Activated naive CD4-positive, alpha-beta T cell treated with anti-CD3 and anti-CD28 coated beads, Interleukin-2, amount 10 ng/mL, durations not matched to agents 7 days and 5 days (primary cell): ENCODE measurements at regions not wholly inside any gene's neighbourhood (a gene's known extent, or its start where the extent isn't known, plus 50 kb on each side); places are given as distances from the start of the nearest gene placed in this dataset.
"Not testable (repeated sequence)": the region's sequence is repeated elsewhere in the genome, so short reads cannot be mapped to it uniquely, and the experiment has no call there.

Source experiments
- CTCF ChIA-PET: fragments of 350-600 bp; sonication (Branson Sonifier 250); formaldehyde crosslinking; loops from one replicate; lab custom pipeline; 2021; ENCODE audit warnings: antibody characterized with exemption; lab: Charles Lee
- DNase-seq: peaks from one replicate; pipeline ENCODE4 v3.0.0-alpha.2; 2020
- H3K27ac Mint-ChIP-seq: one replicate; pipeline ENCODE4 v1.8.0; 2021; ENCODE audit warnings: mild to moderate bottlenecking, moderate library complexity, mixed read lengths
- H3K27me3 Mint-ChIP-seq: one replicate; pipeline ENCODE4 v1.8.0; 2021; ENCODE audit warnings: mild to moderate bottlenecking, mixed read lengths
- H3K36me3 Mint-ChIP-seq: one replicate; pipeline ENCODE4 v1.8.0; 2021; ENCODE audit warnings: mixed read lengths
- H3K4me1 Mint-ChIP-seq: one replicate; pipeline ENCODE4 v1.8.0; 2021; ENCODE audit warnings: mixed read lengths
- H3K4me3 Mint-ChIP-seq: one replicate; pipeline ENCODE4 v1.8.0; 2021; ENCODE audit warnings: mild to moderate bottlenecking, moderate library complexity, mixed read lengths
- H3K9me3 Mint-ChIP-seq: one replicate; pipeline ENCODE4 v1.8.0; 2021; ENCODE audit warnings: mixed read lengths

DNA sequence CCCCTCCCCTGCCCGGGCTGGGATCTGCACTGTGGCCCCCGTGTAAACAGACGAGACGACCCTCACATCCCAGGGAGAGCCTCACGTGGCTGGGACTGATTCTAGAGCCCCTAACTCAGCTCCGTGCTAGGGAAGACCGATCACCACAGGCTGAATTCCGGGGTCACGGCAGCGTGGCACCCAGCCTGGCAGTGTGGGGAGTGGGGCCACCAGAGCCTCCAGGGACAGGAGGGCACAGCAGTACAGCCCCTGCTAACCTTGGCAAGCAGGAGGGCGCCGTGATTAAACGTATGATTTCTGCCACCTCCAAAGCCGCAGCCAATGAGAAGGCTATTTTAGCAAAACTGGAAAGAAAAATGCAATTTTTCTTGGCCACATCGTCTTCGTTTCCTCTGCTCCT is 188.3 kb downstream of the NPIPB11 start:
- DNase-seq, H3K27ac Mint-ChIP-seq, H3K4me3 Mint-ChIP-seq, H3K4me1 Mint-ChIP-seq, H3K27me3 Mint-ChIP-seq, CTCF ChIA-PET: not testable (repeated sequence)
- Mint-ChIP-seq H3K36me3 (peaks cover 15% of the 10 kb centered on the region), H3K9me3 (peaks cover 20% of the 10 kb centered on the region)

DNA sequence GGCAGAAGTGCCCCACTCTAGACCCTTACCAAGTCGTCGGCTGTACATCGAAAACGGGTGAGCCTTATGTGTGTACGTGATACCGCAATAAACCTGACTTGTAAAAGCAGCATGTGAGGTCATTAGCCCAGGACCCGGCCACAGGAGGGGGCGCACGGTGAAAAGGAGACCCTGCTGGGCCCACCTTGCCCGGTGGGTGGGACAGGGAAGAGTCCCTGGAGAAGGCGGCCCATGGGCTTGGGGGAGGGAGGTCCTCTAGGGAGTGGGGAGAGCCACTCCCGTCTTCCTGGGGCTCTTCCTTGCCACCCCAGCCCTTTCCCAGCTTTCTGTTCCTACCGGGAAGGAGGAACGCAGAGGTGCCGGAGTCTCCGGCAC is 188.8 kb downstream of the NPIPB11 start:
- DNase-seq, H3K4me3 Mint-ChIP-seq, H3K4me1 Mint-ChIP-seq, H3K27ac Mint-ChIP-seq, CTCF ChIA-PET, H3K27me3 Mint-ChIP-seq: not testable (repeated sequence)
- peaks cover 15% of the 10 kb centered on the region for H3K36me3 Mint-ChIP-seq
- H3K9me3 Mint-ChIP-seq: peaks cover 18% of the 10 kb centered on the region

DNA sequence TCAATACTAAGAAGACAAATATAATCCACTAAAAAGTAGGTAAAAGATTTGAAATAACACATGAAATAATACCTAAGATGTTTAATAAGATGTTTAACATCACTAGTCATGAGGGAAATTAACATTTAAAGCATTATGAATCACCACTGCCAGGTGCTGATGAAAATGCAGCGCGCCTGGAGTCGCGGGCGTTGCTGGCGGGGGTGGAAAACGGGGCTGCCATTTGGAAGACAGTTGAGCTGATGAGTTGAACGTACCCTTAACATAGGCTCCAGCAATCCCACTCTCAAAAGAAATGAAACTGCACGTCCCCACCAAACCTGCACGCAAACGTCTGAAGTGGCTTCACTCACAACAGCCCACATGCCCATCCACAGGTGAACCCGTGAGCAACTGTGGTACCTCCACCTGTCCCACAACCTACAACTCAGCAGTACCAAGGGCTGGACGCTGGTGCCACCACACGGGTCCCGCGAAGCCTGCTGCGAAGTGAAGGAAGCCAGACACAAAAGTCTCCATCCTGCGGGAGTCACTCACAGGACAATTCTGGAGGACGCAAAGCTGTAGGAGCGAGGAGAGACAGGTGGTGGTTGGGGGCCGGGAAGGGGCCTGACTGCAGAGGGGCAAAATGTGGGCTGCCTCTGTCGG is 189.3 kb downstream of the NPIPB11 start:
- DNase-seq, H3K27me3 Mint-ChIP-seq, H3K27ac Mint-ChIP-seq, CTCF ChIA-PET, H3K4me3 Mint-ChIP-seq, H3K4me1 Mint-ChIP-seq: not testable (repeated sequence)
- Mint-ChIP-seq H3K36me3 (peaks cover 14% of the 10 kb centered on the region), H3K9me3 (peaks cover 14% of the 10 kb centered on the region)

GRCh38 chr16:29213770-29214169 is 192.7 kb downstream of the NPIPB11 start:
- CTCF ChIA-PET, H3K27me3 Mint-ChIP-seq, DNase-seq, H3K4me3 Mint-ChIP-seq, H3K36me3 Mint-ChIP-seq, H3K27ac Mint-ChIP-seq, H3K4me1 Mint-ChIP-seq, H3K9me3 Mint-ChIP-seq: not testable (repeated sequence)

GRCh38 chr16:29213251-29213650 is 193.3 kb downstream of the NPIPB11 start:
- DNase-seq, H3K27me3 Mint-ChIP-seq, H3K4me1 Mint-ChIP-seq, H3K4me3 Mint-ChIP-seq, CTCF ChIA-PET, H3K36me3 Mint-ChIP-seq, H3K9me3 Mint-ChIP-seq, H3K27ac Mint-ChIP-seq: not testable (repeated sequence)

GRCh38 chr16:29212084-29213027 is 194.2 kb downstream of the NPIPB11 start:
- CTCF ChIA-PET, H3K27ac Mint-ChIP-seq, H3K27me3 Mint-ChIP-seq, H3K9me3 Mint-ChIP-seq, H3K36me3 Mint-ChIP-seq, DNase-seq, H3K4me1 Mint-ChIP-seq, H3K4me3 Mint-ChIP-seq: not testable (repeated sequence)

GRCh38 chr16:29211456-29211855 is 195.1 kb downstream of the NPIPB11 start:
- H3K4me3 Mint-ChIP-seq, H3K9me3 Mint-ChIP-seq, CTCF ChIA-PET, H3K27me3 Mint-ChIP-seq, H3K27ac Mint-ChIP-seq, H3K4me1 Mint-ChIP-seq, DNase-seq, H3K36me3 Mint-ChIP-seq: not testable (repeated sequence)

GRCh38 chr16:29210299-29211150 is 196.0 kb downstream of the NPIPB11 start:
- CTCF ChIA-PET, H3K27ac Mint-ChIP-seq, DNase-seq, H3K4me3 Mint-ChIP-seq, H3K4me1 Mint-ChIP-seq, H3K27me3 Mint-ChIP-seq, H3K36me3 Mint-ChIP-seq: not testable (repeated sequence)
- peaks cover 13% of the 10 kb centered on the region for H3K9me3 Mint-ChIP-seq

- H3K9me3 Mint-ChIP-seq: peaks cover 14% of the 10 kb centered on the region
- DNase-seq, H3K27ac Mint-ChIP-seq, H3K4me1 Mint-ChIP-seq, H3K4me3 Mint-ChIP-seq, H3K36me3 Mint-ChIP-seq, CTCF ChIA-PET, H3K27me3 Mint-ChIP-seq: not testable (repeated sequence)
These were observed 200.4 kb downstream of the NPIPB11 start for GRCh38 chr16:29206120-29206519.

GRCh38 chr16:29205151-29205550 is 201.4 kb downstream of the NPIPB11 start:
- H3K4me3 Mint-ChIP-seq, H3K4me1 Mint-ChIP-seq, CTCF ChIA-PET, H3K27me3 Mint-ChIP-seq, H3K27ac Mint-ChIP-seq, H3K36me3 Mint-ChIP-seq, DNase-seq: not testable (repeated sequence)
- H3K9me3 Mint-ChIP-seq: peaks cover 14% of the 10 kb centered on the region

DNA sequence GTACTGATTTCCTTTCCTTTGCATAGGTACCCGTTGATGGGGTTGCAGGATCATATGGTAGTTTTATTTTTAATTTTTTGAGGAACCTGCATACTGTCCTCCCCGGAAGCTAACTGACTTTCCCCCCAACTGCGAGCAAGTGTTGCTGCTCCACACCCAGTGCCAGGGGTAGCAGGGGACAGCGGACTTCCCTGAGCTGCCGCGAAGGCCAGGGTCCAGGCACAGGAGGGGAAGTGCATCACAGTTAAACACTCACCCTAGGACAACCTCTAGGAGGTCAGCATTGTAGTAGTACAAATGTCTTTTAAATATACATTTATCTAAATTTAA is 201.7 kb downstream of the NPIPB11 start:
- no peak for DNase-seq
- CTCF ChIA-PET: no interaction called here
- Mint-ChIP-seq H3K27me3 (no peaks in the 10 kb centered on the region), H3K9me3 (peaks cover 14% of the 10 kb centered on the region), H3K4me3 (no peak overlapping the region), H3K27ac (no peak overlapping the region), H3K36me3 (peaks cover 6% of the 10 kb centered on the region), H3K4me1 (no peaks in the 10 kb centered on the region)

- H3K27me3 Mint-ChIP-seq, H3K27ac Mint-ChIP-seq, H3K36me3 Mint-ChIP-seq, H3K4me3 Mint-ChIP-seq, DNase-seq, H3K4me1 Mint-ChIP-seq, CTCF ChIA-PET: not testable (repeated sequence)
- peaks cover 13% of the 10 kb centered on the region for H3K9me3 Mint-ChIP-seq
These were observed 202.3 kb downstream of the NPIPB11 start for GRCh38 chr16:29203933-29204805.

- H3K27me3 Mint-ChIP-seq, DNase-seq, H3K27ac Mint-ChIP-seq, H3K36me3 Mint-ChIP-seq, H3K4me3 Mint-ChIP-seq, CTCF ChIA-PET, H3K4me1 Mint-ChIP-seq: not testable (repeated sequence)
- peaks cover 12% of the 10 kb centered on the region for H3K9me3 Mint-ChIP-seq
These were observed 203.2 kb downstream of the NPIPB11 start for GRCh38 chr16:29203046-29203932.
